Muscle of leg (tissue), 3 donors: ENCODE measurements at regions not wholly inside any gene's neighbourhood (a gene's known extent, or its start where the extent isn't known, plus 50 kb on each side); places are given as distances from the start of the nearest gene placed in this dataset.

ENCODE experiments used
- DNase-seq: peaks from one replicate; pipeline ENCODE4 v3.0.0; 2013
- H3K27ac ChIP-seq: one replicate; pipeline ENCODE4 v1.5.1; 2013; ENCODE audit warnings: mild to moderate bottlenecking, low read length, control low read depth
- H3K27me3 ChIP-seq: one replicate; pipeline ENCODE4 v1.6.1; 2013; ENCODE audit warnings: low read length; ENCODE audit not compliant: control insufficient read depth, insufficient read depth
- H3K36me3 ChIP-seq: one replicate; pipeline ENCODE4 v1.6.1; 2013; ENCODE audit warnings: low read length; ENCODE audit not compliant: control insufficient read depth, insufficient read depth
- H3K4me1 ChIP-seq: one replicate; pipeline ENCODE4 v1.6.1; 2013; ENCODE audit warnings: low read length; ENCODE audit not compliant: control insufficient read depth, insufficient read depth
- H3K4me3 ChIP-seq: one replicate; pipeline ENCODE4 v1.5.1; 2013; ENCODE audit warnings: low read length, control low read depth
- H3K9me3 ChIP-seq: replicated peaks from 2 replicates; pipeline ENCODE4 v1.6.1; 2013; ENCODE audit warnings: low read depth, low read length; ENCODE audit not compliant: control insufficient read depth
- WGBS: methylation state at CpG from one replicate; pipeline ENCODE4 v1.1.5; 2013; ENCODE audit warnings: missing lambda C conversion rate; ENCODE audit not compliant: insufficient coverage; 5-methylcytosine and 5-hydroxymethylcytosine counted together

- no peak overlapping the region for H3K27ac ChIP-seq
These were observed 928.9 kb upstream of the NR2F2 start for GRCh38 chr15:95401587-95401986.

GRCh38 chr15:95405447-95405846 is 925.1 kb upstream of the NR2F2 start:
- WGBS = 100% methylated on average over 2 of the region's 3 CpGs
- no peak overlapping the region for H3K27ac ChIP-seq

More at GRCh38 chr15:95401587-95401986, 928.9 kb upstream of the NR2F2 start:
- Histone ChIP-seq H3K4me3 (no peak overlapping the region), H3K4me1 (peaks cover 5% of the 10 kb centered on the region), H3K36me3 (no peaks in the 10 kb centered on the region), H3K27me3 (no peaks in the 10 kb centered on the region), H3K9me3 (no peaks in the 10 kb centered on the region)
- peak; percentile 61 for DNase-seq
- no CpG with 5 or more reads among the region's 1 CpG for WGBS

DNA sequence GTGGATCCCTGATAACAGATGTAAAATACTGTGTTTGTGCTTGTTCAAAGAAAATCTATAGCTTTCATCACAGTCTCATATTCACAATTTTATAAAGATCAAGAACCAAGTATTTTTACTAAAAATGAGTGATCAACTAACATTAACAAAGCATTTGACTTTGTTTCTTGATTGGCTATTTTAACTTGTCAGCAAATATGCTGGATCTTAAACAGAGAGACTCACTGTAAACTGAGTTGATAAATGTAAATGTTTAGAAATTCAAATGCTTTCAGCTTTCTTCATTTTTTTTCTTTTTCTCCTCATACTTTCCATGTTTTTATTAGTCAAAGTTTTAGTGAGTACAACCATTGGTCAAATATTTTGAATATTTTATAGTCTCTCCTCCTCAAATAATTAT is 923.0 kb upstream of the NR2F2 start:
- DNase-seq = no peak
- H3K36me3 ChIP-seq = no peaks in the 10 kb centered on the region
- H3K4me1 ChIP-seq = no peaks in the 10 kb centered on the region
- no peaks in the 10 kb centered on the region for H3K27me3 ChIP-seq
- no peak overlapping the region for H3K27ac ChIP-seq
- H3K9me3 ChIP-seq = no peaks in the 10 kb centered on the region
- no peak overlapping the region for H3K4me3 ChIP-seq

More at GRCh38 chr15:95405447-95405846, 925.1 kb upstream of the NR2F2 start:
- no peak for DNase-seq
- H3K9me3 ChIP-seq = no peaks in the 10 kb centered on the region
- H3K4me1 ChIP-seq = peaks cover 5% of the 10 kb centered on the region
- no peaks in the 10 kb centered on the region for H3K36me3 ChIP-seq
- no peaks in the 10 kb centered on the region for H3K27me3 ChIP-seq
- no peak overlapping the region for H3K4me3 ChIP-seq

DNA sequence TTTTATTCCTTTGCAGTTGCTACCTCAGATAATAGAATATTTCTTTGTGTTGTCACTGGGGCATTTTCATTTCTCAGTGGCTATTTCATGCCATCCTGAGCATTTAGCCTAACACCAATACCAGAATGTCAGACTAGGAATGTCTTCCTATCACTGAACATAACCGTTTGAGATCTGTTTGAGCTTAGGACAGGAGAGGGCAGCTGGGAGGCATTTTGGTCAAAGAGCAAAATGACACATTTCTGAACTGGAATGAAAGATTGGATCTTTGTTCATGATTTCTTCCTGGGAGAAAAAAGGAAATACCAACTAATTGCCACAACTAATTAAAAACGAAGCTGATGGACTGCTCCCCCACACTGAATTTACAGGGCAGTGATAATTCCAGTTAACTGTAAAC is 921.3 kb upstream of the NR2F2 start:
- no peak for DNase-seq
- H3K4me1 ChIP-seq = no peaks in the 10 kb centered on the region
- no peak overlapping the region for H3K27ac ChIP-seq
- H3K4me3 ChIP-seq = no peak overlapping the region
- no peaks in the 10 kb centered on the region for H3K9me3 ChIP-seq
- no peaks in the 10 kb centered on the region for H3K36me3 ChIP-seq
- H3K27me3 ChIP-seq = no peaks in the 10 kb centered on the region
- 43% methylated on average over 1 of the region's 2 CpGs for WGBS

GRCh38 chr15:95409626-95410310 is 920.7 kb upstream of the NR2F2 start:
- WGBS = 25% methylated on average over 1 of the region's 4 CpGs
- DNase-seq = peak; percentile 25
- no peaks in the 10 kb centered on the region for H3K27me3 ChIP-seq
- no peaks in the 10 kb centered on the region for H3K36me3 ChIP-seq
- no peak overlapping the region for H3K4me3 ChIP-seq
- H3K27ac ChIP-seq = no peak overlapping the region
- H3K4me1 ChIP-seq = no peaks in the 10 kb centered on the region
- H3K9me3 ChIP-seq = no peaks in the 10 kb centered on the region

- H3K9me3 ChIP-seq = no peaks in the 10 kb centered on the region
These were observed 919.7 kb upstream of the NR2F2 start for GRCh38 chr15:95410757-95411156.

GRCh38 chr15:95416576-95416975 is 913.9 kb upstream of the NR2F2 start:
- no peak overlapping the region for H3K27ac ChIP-seq
- 80% methylated on average over 1 of the region's 3 CpGs for WGBS

More at GRCh38 chr15:95410757-95411156, 919.7 kb upstream of the NR2F2 start:
- Histone ChIP-seq H3K4me3 (no peak overlapping the region), H3K36me3 (no peaks in the 10 kb centered on the region), H3K27ac (no peak overlapping the region), H3K4me1 (no peaks in the 10 kb centered on the region), H3K27me3 (no peaks in the 10 kb centered on the region)
- no peak for DNase-seq
- WGBS = 90% methylated on average over 3 of the region's 4 CpGs

GRCh38 chr15:95417761-95418160 is 912.7 kb upstream of the NR2F2 start:
- no peaks in the 10 kb centered on the region for H3K27me3 ChIP-seq
- no peak overlapping the region for H3K27ac ChIP-seq
- WGBS = no CpG with 5 or more reads among the region's 3 CpGs
- no peaks in the 10 kb centered on the region for H3K36me3 ChIP-seq
- DNase-seq = no peak
- no peaks in the 10 kb centered on the region for H3K4me1 ChIP-seq
- H3K4me3 ChIP-seq = no peak overlapping the region
- H3K9me3 ChIP-seq = no peaks in the 10 kb centered on the region

More at GRCh38 chr15:95416576-95416975, 913.9 kb upstream of the NR2F2 start:
- Histone ChIP-seq H3K4me1 (no peaks in the 10 kb centered on the region), H3K4me3 (no peak overlapping the region), H3K27me3 (no peaks in the 10 kb centered on the region), H3K9me3 (no peaks in the 10 kb centered on the region), H3K36me3 (no peaks in the 10 kb centered on the region)
- DNase-seq = no peak

DNA sequence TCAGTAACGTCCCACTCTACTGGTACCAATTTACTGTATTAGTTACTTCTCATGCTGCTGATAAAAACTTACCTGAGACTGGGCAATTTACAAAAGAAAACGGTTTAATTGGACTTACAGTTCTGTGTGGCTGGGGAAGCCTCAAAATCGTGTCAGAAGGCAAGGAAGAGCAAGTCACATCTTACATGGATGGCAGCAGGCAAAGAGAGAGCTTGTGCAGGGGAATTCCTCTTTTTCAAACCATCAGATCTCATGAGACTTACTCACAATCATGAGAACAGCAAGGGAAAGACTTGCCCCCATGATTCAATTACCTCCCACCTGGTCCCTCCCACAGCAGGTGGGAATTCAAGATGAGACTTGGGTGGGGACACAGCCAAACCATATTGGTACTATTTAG is 908.2 kb upstream of the NR2F2 start:
- no CpG with 5 or more reads among the region's 3 CpGs for WGBS
- Histone ChIP-seq H3K36me3 (no peaks in the 10 kb centered on the region), H3K27ac (no peak overlapping the region), H3K27me3 (no peaks in the 10 kb centered on the region), H3K4me1 (no peaks in the 10 kb centered on the region), H3K9me3 (no peaks in the 10 kb centered on the region), H3K4me3 (no peak overlapping the region)
- no peak for DNase-seq

GRCh38 chr15:95425859-95426258 is 904.6 kb upstream of the NR2F2 start:
- DNase-seq = no peak
- no peaks in the 10 kb centered on the region for H3K36me3 ChIP-seq
- no peak overlapping the region for H3K4me3 ChIP-seq
- WGBS = no CpG with 5 or more reads among the region's 1 CpG
- no peaks in the 10 kb centered on the region for H3K27me3 ChIP-seq
- H3K9me3 ChIP-seq = no peaks in the 10 kb centered on the region
- no peak overlapping the region for H3K27ac ChIP-seq
- H3K4me1 ChIP-seq = no peaks in the 10 kb centered on the region

DNA sequence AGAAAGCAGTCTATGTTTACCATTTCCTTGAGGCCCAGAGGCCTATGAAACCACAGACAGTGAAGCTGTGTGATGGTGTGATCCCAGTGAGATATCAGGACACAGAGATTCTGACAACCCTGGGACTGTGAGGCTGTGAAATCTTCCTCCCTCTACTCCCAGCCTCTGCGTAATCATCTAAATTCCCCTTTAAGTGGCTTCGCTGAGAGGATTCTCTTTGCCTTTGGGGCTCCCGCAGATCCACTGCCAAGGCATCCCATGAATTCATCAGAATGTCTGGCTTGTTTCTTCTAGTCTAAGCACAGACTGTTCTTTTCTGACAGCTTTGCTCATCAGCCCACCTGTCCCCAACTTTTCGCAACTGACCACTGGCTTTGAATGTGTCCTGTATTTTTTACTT is 901.2 kb upstream of the NR2F2 start:
- H3K36me3 ChIP-seq = no peaks in the 10 kb centered on the region
- H3K9me3 ChIP-seq = no peaks in the 10 kb centered on the region
- no peaks in the 10 kb centered on the region for H3K27me3 ChIP-seq
- H3K4me3 ChIP-seq = no peak overlapping the region
- no peak for DNase-seq
- H3K27ac ChIP-seq = no peak overlapping the region
- H3K4me1 ChIP-seq = no peaks in the 10 kb centered on the region
- WGBS = 83% methylated on average over 3 of the region's 4 CpGs
